ENCODE measurements at regions not wholly inside any gene's neighbourhood (a gene's known extent, or its start where the extent isn't known, plus 50 kb on each side); places are given as distances from the start of the nearest gene placed in this dataset.

DNA sequence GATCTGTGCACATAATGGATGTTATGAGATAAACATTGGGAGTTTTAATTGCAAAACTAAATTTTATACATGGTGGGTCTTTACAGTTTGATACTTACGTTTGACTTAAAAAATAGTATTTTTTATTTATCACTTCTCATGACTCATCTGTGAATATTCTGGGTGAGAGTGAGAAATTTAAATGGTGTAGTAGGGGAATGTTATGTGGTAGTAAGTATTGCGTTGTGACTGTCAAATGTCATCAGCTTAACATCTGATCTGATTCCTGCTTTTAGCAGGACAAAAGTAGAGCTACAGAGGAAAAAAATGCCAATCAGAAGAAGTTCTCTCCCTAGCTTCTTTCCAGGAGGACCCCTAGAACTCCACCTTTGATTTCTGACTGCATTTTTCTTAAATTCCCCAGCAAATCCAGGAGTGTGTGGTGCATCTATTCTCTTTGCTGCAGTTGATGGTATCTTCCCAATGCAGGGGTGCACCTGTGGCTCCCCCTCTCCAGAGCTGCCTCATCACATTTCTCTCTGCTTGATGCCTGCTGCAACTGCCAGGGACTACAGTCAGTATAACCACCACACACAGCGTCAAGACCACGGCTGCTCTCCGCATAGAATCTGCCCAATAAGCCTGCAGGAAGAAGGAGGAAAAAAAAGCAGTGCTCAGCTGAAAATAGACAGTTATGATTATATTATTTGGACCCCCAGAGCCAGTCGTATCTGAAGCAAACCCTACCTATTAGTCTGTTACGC is 151.3 kb upstream of the THUMPD2 start:
- H2AFZ ChIP-seq (ENCODE audit: low read length): no peak overlapping the region
- CTCF ChIA-PET (ENCODE audit: low intra/inter-chr PET ratio, low total read pairs): no interaction called here
- POLR2A ChIA-PET: no interaction called here
- no peak overlapping the region for H3K4me3 ChIP-seq (replicated peaks in 1 of 3; ENCODE audit: insufficient read depth in 1 of 3, low read depth in 2 of 3, low read length in 3 of 3)
- H3K4me1 ChIP-seq (ENCODE audit: insufficient read depth, low read length): no peaks in the 10 kb centered on the region
- TF ChIP-seq ZFP90 (CRISPR knock-in tag; IDR thresholded peaks at IDR 0.05; ENCODE audit: borderline replicate concordance) (no peak), NCOR1 (IDR thresholded peaks at IDR 0.05; ENCODE audit: borderline replicate concordance, low read length) (no peak), ZNF546 (CRISPR knock-in tag; conservative IDR thresholded peaks at IDR 0.05) (no peak), ZBTB8A (CRISPR knock-in tag; IDR thresholded peaks at IDR 0.05; ENCODE audit: borderline replicate concordance, low read depth) (no peak), ZNF747 (CRISPR knock-in tag; IDR thresholded peaks at IDR 0.05; ENCODE audit: borderline replicate concordance) (no peak), ZNF775 (CRISPR knock-in tag; IDR thresholded peaks at IDR 0.05; ENCODE audit: borderline replicate concordance) (no peak)
- TF ChIP-seq, protein P1, sequence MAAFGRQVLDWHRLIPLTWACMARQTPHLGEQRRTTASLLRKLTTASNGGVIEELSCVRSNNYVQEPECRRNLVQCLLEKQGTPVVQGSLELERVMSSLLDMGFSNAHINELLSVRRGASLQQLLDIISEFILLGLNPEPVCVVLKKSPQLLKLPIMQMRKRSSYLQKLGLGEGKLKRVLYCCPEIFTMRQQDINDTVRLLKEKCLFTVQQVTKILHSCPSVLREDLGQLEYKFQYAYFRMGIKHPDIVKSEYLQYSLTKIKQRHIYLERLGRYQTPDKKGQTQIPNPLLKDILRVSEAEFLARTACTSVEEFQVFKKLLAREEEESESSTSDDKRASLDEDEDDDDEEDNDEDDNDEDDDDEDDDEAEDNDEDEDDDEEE (CRISPR knock-in tag; IDR thresholded peaks at IDR 0.05): no peak
- H3K79me2 ChIP-seq (ENCODE audit: insufficient read depth, low read length): no peaks in the 10 kb centered on the region
- intact Hi-C loops (cut with micrococcal nuclease; ENCODE audit: unreplicated experiment) (no loop called here), in situ Hi-C loops (cut with HindIII; ENCODE audit: extremely low pct_ligation_motif_present, low pct_unique_long_range_greater_than_20kb) (no loop called here)
- no peaks in the 10 kb centered on the region for H4K20me1 ChIP-seq (ENCODE audit: insufficient read depth, low read length)
- no peak overlapping the region for H3K9ac ChIP-seq (ENCODE audit: insufficient read depth, low read depth, low read length)
- H3K36me3 ChIP-seq (replicated peaks in 1 of 2; ENCODE audit: control insufficient read depth in 1 of 2, insufficient read depth in 2 of 2, low read length in 2 of 2): no peaks in the 10 kb centered on the region
- H3K27me3 ChIP-seq (ENCODE audit: control insufficient read depth in 1 of 2, insufficient read depth in 2 of 2, low read length in 2 of 2): no peaks in the 10 kb centered on the region
- DNase-seq (ENCODE audit: low spot score) (no peak), ATAC-seq (no peak), FAIRE-seq (no peak)
- no peak overlapping the region for H3K4me2 ChIP-seq (ENCODE audit: low read depth, low read length)
- H3K27ac ChIP-seq (ENCODE audit: extremely low read length, insufficient read depth, low read length): no peak overlapping the region
- WGBS (ENCODE audit: low lambda C conversion rate): 19% methylated on average over 7 of the region's 7 CpGs
- no TSS peak for BruUV-seq (replicated peaks)
- H3K9me3 ChIP-seq (ENCODE audit: low read length): no peaks in the 10 kb centered on the region

DNA sequence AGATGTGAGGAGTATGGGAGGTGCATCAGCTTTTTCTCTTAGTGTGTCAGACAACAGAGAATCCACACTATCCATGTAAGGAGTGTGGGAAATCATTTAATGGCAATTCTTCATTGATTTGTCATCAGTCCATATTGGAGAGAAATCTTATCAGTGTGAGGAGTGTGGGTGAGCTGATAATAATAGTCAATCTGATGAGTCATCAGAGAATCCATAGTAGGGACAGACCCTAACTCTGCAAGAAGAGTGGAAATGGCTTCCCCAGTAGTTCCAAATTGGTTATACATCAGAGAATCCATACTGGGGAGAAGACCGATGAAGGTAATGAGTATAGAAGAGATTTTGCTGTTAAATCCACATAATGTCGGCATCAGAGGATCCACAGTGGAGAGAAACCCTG is 150.5 kb upstream of the THUMPD2 start:
- no peaks in the 10 kb centered on the region for H3K27me3 ChIP-seq (ENCODE audit: control insufficient read depth in 1 of 2, insufficient read depth in 2 of 2, low read length in 2 of 2)
- no peak overlapping the region for H3K27ac ChIP-seq (ENCODE audit: extremely low read length, insufficient read depth, low read length)
- intact Hi-C loops (cut with micrococcal nuclease; ENCODE audit: unreplicated experiment) (no loop called here), in situ Hi-C loops (cut with HindIII; ENCODE audit: extremely low pct_ligation_motif_present, low pct_unique_long_range_greater_than_20kb) (no loop called here)
- no peaks in the 10 kb centered on the region for H3K36me3 ChIP-seq (replicated peaks in 1 of 2; ENCODE audit: control insufficient read depth in 1 of 2, insufficient read depth in 2 of 2, low read length in 2 of 2)
- H3K79me2 ChIP-seq (ENCODE audit: insufficient read depth, low read length): no peaks in the 10 kb centered on the region
- TF ChIP-seq CREB1 (IDR thresholded peaks at IDR 0.05) (peak; percentile 64), CREB1 (CRISPR knock-in tag; IDR thresholded peaks at IDR 0.05) (no peak), YEATS4 (CRISPR knock-in tag; IDR thresholded peaks at IDR 0.05; ENCODE audit: borderline replicate concordance) (no peak), MAFK (conservative IDR thresholded peaks at IDR 0.05 in 1 of 2, IDR thresholded peaks at IDR 0.05 in 1 of 2; ENCODE audit: low read length in 2 of 2) (peak; percentile 22 to 33; a peak in 3 of 4 replicates), JUNB (CRISPR knock-in tag; IDR thresholded peaks at IDR 0.05; ENCODE audit: borderline replicate concordance) (no peak)
- H3K9ac ChIP-seq (ENCODE audit: insufficient read depth, low read depth, low read length): no peak overlapping the region
- no peaks in the 10 kb centered on the region for H4K20me1 ChIP-seq (ENCODE audit: insufficient read depth, low read length)
- no peak for DNase-seq (ENCODE audit: low spot score)
- H2AFZ ChIP-seq (ENCODE audit: low read length): no peak overlapping the region
- no peak for FAIRE-seq
- ChIA-PET POLR2A (no interaction called here), CTCF (ENCODE audit: low intra/inter-chr PET ratio, low total read pairs) (no interaction called here)
- H3K4me3 ChIP-seq (replicated peaks in 1 of 3; ENCODE audit: insufficient read depth in 1 of 3, low read depth in 2 of 3, low read length in 3 of 3): no peak overlapping the region
- ATAC-seq: no peak
- 26% methylated on average over 2 of the region's 2 CpGs for WGBS (ENCODE audit: low lambda C conversion rate)
- no peaks in the 10 kb centered on the region for H3K9me3 ChIP-seq (ENCODE audit: low read length)
- BruUV-seq (replicated peaks): no TSS peak
- H3K4me1 ChIP-seq (ENCODE audit: insufficient read depth, low read length): no peaks in the 10 kb centered on the region
- no peak overlapping the region for H3K4me2 ChIP-seq (ENCODE audit: low read depth, low read length)

All from HepG2 (cell line).